Activated T-helper 2 cell treated with anti-CD3 and anti-CD28 coated beads, Interferon-gamma antibody, Interleukin-2, Interleukin-4, amounts not matched to agents 10 μg/mL and 5 μg/mL and 100 μg/mL, durations not matched to agents 14 hours and 24 hours and 36 hours (primary cell): ENCODE measurements at regions not wholly inside any gene's neighbourhood (a gene's known extent, or its start where the extent isn't known, plus 50 kb on each side); places are given as distances from the start of the nearest gene placed in this dataset.

Source experiments
- DNase-seq: peaks from one replicate; pipeline ENCODE4 v3.0.0; 2021; ENCODE audit warnings: low spot score
- H3K27ac Mint-ChIP-seq: one replicate; pipeline ENCODE4 v1.8.0; 2021; ENCODE audit warnings: mixed read lengths
- H3K27me3 Mint-ChIP-seq: one replicate; pipeline ENCODE4 v1.8.0; 2021; ENCODE audit warnings: low read depth, mixed read lengths
- H3K36me3 Mint-ChIP-seq: one replicate; pipeline ENCODE4 v1.8.0; 2021; ENCODE audit warnings: low read depth, mixed read lengths
- H3K4me1 Mint-ChIP-seq: one replicate; pipeline ENCODE4 v1.8.0; 2021; ENCODE audit warnings: low read depth, mixed read lengths
- H3K4me3 Mint-ChIP-seq: one replicate; pipeline ENCODE4 v1.8.0; 2021; ENCODE audit warnings: low read depth, mild to moderate bottlenecking, moderate library complexity, mixed read lengths
- H3K9me3 Mint-ChIP-seq: one replicate; pipeline ENCODE4 v1.8.0; 2021; ENCODE audit warnings: mixed read lengths
- intact Hi-C: fragments of 100-400 bp; cut with micrococcal nuclease; formaldehyde crosslinking; loops from one replicate; pipeline ENCODE4 v1.15.1; 2023

DNA sequence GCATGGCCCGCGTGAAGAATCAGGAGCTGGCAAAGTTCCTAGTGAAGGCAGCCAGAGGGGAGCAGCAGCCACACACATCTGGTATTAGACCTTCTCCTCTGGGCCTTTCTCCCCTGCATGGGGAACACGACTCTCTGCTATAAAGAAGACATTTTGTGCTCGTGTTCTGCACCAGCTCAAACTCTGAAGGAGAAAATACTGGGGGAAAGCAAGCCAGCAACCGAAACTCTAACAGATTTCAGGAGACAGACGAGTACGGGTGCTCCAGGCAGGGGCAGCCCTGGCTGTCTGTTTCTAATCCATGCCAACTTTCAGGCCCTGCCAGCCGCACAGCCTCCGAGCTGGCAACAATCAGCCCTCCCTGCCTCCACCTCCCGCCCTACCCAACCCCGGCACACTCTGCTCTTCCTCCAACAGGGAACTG, 296.3 kb downstream of the BRD1 start:
- no peak for DNase-seq
- H3K4me1 Mint-ChIP-seq, result no peaks in the 10 kb centered on the region
- H3K27ac Mint-ChIP-seq, result no peak overlapping the region

DNA sequence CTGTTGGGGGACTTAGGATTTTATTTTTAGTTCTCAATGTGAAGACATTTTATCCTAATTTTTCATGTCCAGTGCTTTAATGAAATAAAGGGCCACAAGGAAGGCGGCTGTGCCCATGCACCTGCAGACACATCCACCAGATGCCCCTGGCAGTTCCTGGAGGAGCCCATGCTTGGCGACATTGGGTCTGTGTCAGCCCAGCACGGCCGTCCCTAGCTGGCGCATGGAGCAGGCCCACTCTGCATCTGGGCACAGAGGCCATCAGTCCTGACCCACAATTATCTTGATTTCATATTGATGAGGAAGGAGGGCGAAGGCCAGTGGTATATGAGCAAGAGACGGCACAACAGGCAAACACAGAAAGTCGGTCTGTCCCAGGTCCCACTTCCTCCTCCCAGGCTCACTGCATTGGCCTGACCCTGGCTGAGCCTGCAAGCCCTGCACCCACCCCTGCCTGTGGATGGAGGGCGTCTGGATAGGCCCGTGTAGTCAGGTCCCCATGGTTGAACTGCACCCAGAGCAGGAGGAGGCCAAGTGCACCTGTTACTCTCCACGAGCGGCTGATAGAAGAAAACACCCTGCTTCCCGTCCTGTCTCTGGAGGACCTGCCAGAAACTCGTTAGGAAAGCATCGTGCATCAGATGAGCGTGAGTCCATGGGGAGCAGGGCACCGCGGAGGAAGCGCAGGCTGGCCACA, 296.9 kb downstream of the BRD1 start:
- Mint-ChIP-seq H3K9me3 (no peaks in the 10 kb centered on the region), H3K4me3 (no peak overlapping the region), H3K36me3 (no peaks in the 10 kb centered on the region), H3K27ac (no peak overlapping the region), H3K4me1 (no peaks in the 10 kb centered on the region), H3K27me3 (no peaks in the 10 kb centered on the region)
- intact Hi-C loops, result no loop called here
- DNase-seq, result no peak

More for the DNA sequence above, 296.3 kb downstream of the BRD1 start:
- Mint-ChIP-seq H3K4me3 (no peak overlapping the region), H3K9me3 (no peaks in the 10 kb centered on the region), H3K27me3 (no peaks in the 10 kb centered on the region), H3K36me3 (no peaks in the 10 kb centered on the region)
- intact Hi-C loops, result no loop called here

DNA sequence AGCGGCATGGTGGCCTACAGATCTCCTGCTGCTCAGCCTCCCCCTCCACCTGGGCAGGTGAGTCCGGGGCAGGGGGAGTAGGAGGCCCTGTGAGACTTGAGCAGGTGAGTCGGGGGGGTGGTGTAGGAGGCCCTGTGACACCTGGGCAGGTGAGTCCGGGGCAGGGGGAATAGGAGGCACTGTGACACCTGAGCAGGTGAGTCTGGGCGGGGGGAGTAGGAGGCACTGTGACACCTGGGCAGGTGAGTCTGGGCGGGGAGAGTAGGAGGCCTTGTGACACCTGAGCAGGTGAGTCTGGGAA, 299.3 kb downstream of the BRD1 start:
- H3K27me3 Mint-ChIP-seq, result no peaks in the 10 kb centered on the region
- H3K27ac Mint-ChIP-seq, result no peak overlapping the region
- no peak for DNase-seq
- H3K4me3 Mint-ChIP-seq, result no peak overlapping the region
- H3K36me3 Mint-ChIP-seq, result no peaks in the 10 kb centered on the region
- intact Hi-C loops, result no loop called here
- H3K4me1 Mint-ChIP-seq, result no peaks in the 10 kb centered on the region
- no peaks in the 10 kb centered on the region for H3K9me3 Mint-ChIP-seq

DNA sequence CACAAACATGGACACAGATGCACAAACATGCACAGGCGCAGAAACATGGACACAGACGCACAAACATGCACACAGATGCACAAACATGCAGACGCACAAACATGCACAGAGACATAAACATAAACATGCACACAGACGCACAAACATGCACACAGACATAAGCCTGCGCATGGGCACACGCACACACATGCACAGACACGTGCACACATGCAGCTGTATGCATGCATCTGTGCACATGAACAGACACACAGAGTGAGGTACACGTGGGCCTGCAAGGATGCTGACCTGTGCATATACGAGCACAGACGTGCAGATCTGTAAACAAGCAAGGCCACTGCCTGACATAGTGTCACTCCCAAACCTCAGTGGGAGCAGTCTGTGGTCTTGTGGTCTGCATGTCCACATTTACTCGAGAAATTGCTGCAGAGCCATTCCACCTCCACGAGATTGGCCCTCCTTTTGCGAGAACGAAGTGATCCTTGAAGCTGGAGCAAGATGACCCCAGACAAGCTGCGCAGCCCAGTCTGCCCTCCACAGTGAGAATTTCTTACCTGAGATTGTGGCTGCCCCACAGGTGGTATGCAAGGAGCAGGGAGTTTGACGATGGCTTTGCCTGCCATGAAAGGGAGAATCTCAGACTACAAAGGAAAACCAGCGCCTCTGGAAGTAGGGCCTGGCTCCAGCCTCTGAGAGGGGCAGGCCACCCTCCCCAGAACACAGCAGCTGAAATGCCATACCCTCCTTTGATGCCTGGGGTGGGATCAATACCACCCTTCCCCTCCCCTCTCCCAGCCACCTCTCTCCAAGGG, 299.9 kb downstream of the BRD1 start:
- Mint-ChIP-seq H3K4me3 (no peak overlapping the region), H3K36me3 (no peaks in the 10 kb centered on the region), H3K9me3 (no peaks in the 10 kb centered on the region), H3K27me3 (no peaks in the 10 kb centered on the region), H3K4me1 (no peaks in the 10 kb centered on the region), H3K27ac (no peak overlapping the region)
- intact Hi-C loops, result no loop called here
- DNase-seq, result no peak

DNA sequence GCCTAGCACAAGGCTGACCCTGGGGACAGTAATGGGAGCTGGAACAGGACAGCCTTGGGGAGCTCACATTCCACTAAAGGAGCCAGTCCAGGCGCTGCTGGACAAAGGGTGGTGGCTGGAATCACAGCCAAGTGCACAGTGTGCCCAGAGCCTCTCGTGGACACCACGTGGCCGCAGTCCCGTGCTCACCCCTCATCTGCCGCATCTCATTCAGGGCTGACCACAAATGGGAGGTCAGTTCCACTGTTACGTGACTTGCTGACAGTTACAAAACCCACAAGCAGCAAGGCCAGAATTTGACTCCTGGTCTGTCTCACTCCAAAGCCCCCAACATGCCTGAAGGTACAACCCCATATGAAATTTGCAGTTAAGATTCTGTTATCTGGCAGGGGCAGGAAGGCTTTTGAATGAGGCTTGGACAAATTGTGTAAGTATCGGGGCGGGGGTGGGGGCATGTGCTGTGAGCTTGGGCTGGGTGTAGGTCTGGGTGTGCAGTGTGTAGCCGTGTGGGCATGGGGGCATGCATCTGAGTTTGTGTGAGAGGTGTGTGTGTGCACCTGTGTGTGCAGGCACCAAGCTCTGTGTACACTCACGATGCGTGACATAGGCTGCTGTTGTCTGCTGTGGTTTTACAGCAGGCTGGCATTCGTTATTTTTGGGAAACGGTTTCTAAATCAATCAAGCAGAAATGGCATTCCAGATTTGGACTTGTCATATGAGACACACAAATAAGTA, 301.7 kb downstream of the BRD1 start:
- Mint-ChIP-seq H3K9me3 (no peaks in the 10 kb centered on the region), H3K4me1 (no peaks in the 10 kb centered on the region), H3K27me3 (no peaks in the 10 kb centered on the region), H3K36me3 (no peaks in the 10 kb centered on the region), H3K27ac (no peak overlapping the region), H3K4me3 (no peak overlapping the region)
- intact Hi-C loops, result no loop called here
- DNase-seq, result no peak

DNA sequence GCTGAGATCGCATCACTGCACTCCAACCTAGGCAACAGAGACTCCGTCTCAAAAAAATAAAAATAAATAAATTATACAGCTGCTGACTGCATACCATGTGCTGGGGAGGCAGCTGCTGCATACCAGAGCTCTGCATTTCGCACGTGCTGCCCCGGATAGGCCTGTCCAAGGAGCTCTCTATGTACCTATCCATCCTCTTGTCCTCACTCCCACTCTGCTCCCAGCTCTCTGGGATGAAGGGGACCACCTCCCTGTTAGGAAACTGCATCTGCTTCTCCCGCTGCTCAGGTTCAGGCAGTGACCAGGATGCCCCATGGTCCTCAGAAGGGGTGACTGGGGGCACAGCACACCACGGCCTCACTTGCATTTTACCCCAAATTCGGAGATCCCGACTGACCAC, 302.3 kb downstream of the BRD1 start:
- intact Hi-C loops, result no loop called here
- Mint-ChIP-seq H3K27me3 (no peaks in the 10 kb centered on the region), H3K36me3 (no peaks in the 10 kb centered on the region), H3K27ac (no peak overlapping the region), H3K4me3 (no peak overlapping the region), H3K4me1 (no peaks in the 10 kb centered on the region), H3K9me3 (no peaks in the 10 kb centered on the region)
- no peak for DNase-seq

DNA sequence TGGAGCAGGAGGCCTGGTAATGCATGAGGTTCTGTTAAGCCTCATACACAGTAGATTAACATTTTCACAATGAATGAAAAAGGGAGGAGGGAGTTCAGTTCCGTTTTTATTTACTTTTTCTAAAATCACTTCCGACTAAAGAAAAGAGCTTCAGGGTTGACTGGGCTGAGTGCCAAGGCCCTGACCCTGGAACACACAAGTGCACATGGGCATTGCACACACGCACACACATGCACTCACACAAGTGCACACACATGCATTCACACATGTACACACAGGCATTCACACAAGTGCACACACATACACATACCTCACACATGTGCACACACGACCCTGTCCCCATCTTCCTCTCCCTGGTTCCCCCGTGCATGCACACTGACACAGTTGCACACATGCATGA, 303.3 kb downstream of the BRD1 start:
- no peaks in the 10 kb centered on the region for H3K36me3 Mint-ChIP-seq
- H3K4me3 Mint-ChIP-seq, result no peak overlapping the region
- no peaks in the 10 kb centered on the region for H3K9me3 Mint-ChIP-seq

DNA sequence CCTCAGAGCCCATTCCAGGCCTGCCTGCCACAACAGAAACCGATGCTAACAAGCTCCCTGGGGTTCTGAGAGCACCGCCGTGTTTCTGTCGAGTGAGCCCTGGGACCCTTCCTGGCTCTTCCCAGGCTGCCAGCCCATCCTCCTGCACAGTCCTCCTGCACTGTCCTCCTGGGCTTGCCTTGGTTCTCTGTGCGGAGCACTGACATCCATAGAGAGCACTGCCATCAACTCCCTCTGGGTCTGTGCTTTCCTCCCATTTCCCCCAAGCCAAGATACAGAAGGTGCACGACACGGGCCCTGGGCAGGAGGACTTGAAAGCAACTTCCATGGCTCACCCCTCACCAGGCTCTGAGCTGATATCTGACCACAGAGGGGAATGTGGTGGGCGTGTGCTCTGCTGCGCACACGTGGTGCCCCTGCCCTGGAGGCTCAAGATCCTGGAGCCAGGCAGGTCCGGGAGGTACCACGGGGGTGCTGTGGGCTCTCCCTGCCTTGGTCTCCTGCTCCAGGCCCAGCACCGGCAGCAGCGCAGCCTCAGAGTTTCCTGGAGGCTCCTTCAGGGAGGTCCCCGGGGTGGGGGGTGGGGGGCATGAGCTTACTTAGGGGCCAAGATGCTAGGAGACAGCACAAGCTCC, 304.2 kb downstream of the BRD1 start:
- intact Hi-C loops, result no loop called here
- no peaks in the 10 kb centered on the region for H3K9me3 Mint-ChIP-seq
- no peak for DNase-seq
- no peak overlapping the region for H3K27ac Mint-ChIP-seq
- H3K27me3 Mint-ChIP-seq, result no peaks in the 10 kb centered on the region
- H3K4me1 Mint-ChIP-seq, result no peaks in the 10 kb centered on the region
- no peaks in the 10 kb centered on the region for H3K36me3 Mint-ChIP-seq
- no peak overlapping the region for H3K4me3 Mint-ChIP-seq

More for the DNA sequence above, 303.3 kb downstream of the BRD1 start:
- Mint-ChIP-seq H3K27me3 (no peaks in the 10 kb centered on the region), H3K4me1 (no peaks in the 10 kb centered on the region), H3K27ac (no peak overlapping the region)
- intact Hi-C loops, result no loop called here
- no peak for DNase-seq

DNA sequence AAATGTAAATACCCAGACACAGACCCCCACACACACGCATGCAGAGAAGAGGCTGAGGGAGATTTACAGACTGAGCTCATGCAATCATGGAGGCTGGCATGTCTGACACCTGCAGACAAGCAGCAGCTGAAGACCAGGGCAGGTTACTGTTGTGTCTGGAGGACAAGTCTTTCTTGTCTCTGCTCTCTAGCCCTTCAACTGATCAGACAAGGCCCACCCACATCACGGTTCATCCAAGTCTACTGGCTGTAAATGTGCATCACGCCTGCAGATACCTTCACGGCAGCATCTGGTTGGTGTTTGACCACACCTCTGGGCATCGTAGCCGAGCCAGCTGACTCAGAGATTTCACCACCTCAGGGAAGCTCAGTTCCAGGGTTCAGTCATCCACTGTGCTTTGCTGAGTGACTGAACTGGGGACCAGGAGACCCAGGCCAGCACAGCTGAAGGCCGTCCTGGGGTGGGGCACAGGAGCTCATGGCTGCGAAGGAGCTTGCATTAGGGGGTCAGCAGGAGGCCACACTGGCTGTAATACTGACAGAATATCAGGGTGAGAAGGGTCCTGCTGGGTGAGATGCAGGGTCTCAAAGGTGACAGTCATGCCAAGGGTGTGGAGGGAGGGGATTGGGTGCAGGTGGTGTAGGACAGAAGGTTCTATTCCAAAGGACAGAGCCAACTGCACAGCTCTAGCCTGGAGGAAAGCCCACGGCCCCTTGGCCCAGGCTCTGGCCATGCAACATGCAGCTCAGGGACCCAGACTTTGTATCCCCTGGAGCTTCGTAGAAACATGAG, 304.9 kb downstream of the BRD1 start:
- Mint-ChIP-seq H3K4me1 (no peaks in the 10 kb centered on the region), H3K9me3 (no peaks in the 10 kb centered on the region), H3K36me3 (no peaks in the 10 kb centered on the region), H3K27ac (no peak overlapping the region), H3K4me3 (no peak overlapping the region), H3K27me3 (no peaks in the 10 kb centered on the region)
- intact Hi-C loops, result no loop called here
- DNase-seq, result no peak

DNA sequence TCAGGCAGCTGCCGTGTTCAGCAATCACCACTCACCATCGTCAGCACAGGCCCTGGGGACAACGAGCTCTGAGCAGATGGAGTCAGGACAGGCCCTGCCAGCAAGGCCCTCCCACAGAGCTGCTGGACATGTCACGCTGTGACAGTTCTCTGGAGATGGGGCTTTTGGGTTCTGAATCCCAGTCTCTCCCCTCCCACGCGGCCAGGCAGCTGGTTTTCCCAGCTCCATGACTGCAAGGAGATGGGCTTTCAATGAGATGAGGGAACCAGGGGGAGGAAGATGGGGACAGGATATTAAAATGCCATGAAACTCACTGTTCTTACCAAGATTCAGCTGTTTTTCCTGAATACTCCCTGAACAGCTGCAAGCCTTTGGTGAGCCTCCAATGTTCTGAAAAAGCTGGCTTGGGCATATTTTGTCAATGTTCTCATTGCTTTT, 305.9 kb downstream of the BRD1 start:
- Mint-ChIP-seq H3K4me3 (no peak overlapping the region), H3K27me3 (no peaks in the 10 kb centered on the region), H3K36me3 (no peaks in the 10 kb centered on the region), H3K4me1 (no peaks in the 10 kb centered on the region), H3K27ac (no peak overlapping the region), H3K9me3 (no peaks in the 10 kb centered on the region)
- intact Hi-C loops, result no loop called here
- no peak for DNase-seq

DNA sequence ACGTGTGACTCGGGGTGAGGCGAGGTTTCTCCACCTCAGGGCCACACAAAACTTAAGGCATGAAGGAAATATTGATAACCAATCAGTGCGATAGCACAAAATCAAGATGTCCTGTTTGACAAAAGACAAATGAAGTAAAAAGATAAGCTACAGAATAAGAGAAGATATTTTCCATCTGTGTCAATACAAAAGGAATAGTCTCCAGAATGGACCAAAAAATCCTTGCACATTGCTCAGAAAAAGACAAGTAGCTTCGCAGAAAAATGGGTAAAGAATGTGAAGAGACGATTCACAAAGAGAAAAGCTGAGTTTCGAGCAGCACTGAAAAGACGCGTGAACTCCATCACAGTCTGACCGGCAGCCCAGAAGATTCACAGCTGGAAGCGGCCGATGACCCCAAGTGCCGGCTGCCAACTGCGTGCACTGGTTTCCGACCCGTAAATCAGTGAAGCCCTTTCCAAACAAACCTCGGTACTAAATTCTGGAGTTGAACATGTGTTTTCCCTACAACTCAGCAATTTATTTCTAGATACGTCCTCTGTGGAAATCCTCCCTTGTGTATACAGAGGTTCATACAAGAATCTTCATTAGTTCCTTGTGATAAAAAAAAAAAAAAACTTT, 308.4 kb downstream of the BRD1 start:
- H3K27me3 Mint-ChIP-seq, result no peaks in the 10 kb centered on the region
- H3K36me3 Mint-ChIP-seq, result no peaks in the 10 kb centered on the region
- no peak overlapping the region for H3K27ac Mint-ChIP-seq
- no peaks in the 10 kb centered on the region for H3K4me1 Mint-ChIP-seq
- intact Hi-C loops, result no loop called here
- no peak overlapping the region for H3K4me3 Mint-ChIP-seq
- DNase-seq, result no peak
- H3K9me3 Mint-ChIP-seq, result no peaks in the 10 kb centered on the region

DNA sequence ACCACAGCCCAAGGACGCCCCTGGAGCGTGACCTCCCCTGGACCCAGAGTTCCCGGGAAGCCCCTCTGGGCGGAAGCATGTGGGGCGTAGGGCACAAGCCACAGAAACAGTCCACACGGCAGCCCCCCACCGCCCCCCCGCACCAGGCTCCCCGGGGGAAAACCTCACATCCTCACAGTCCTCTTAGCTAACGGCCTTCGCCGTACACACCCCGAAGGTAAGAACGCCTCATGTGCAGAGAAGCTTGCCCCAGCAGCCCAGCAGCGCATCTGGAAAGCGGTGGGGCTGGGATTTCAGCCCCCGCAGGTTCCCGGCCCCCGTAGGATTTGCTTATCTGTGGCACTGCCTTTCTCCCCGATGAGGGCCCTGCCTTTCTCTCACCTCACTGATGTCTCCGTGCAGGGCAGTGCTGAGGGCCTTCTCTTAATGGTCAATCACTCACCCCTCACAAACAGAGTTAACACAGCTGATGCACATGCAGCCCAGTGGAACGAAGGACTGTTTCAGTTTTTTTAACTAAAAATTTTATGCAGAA, 309.2 kb downstream of the BRD1 start:
- Mint-ChIP-seq H3K27me3 (no peaks in the 10 kb centered on the region), H3K4me1 (peaks cover 3% of the 10 kb centered on the region), H3K9me3 (peaks cover 4% of the 10 kb centered on the region), H3K4me3 (no peak overlapping the region), H3K36me3 (peaks cover 6% of the 10 kb centered on the region), H3K27ac (no peak overlapping the region)
- no peak for DNase-seq
- intact Hi-C loops, result no loop called here
